H9 (cell line): ENCODE measurements at regions not wholly inside any gene's neighbourhood (a gene's known extent, or its start where the extent isn't known, plus 50 kb on each side); places are given as distances from the start of the nearest gene placed in this dataset.

Source experiments
- DNase-seq: peaks from one replicate; pipeline ENCODE4 v3.0.0-alpha.2; 2017
- H2AFZ ChIP-seq: one replicate; pipeline ENCODE4 v1.6.1; 2013; ENCODE audit warnings: mild to moderate bottlenecking, low read length, control low read depth, moderate library complexity
- H2AK5ac ChIP-seq: 2 replicates; pipeline ENCODE4 v1.6.1; 2013; ENCODE audit warnings: low read length, control low read depth, mixed read lengths; ENCODE audit not compliant: insufficient read length
- H2BK120ac ChIP-seq: one replicate; pipeline ENCODE4 v1.6.1; 2013; ENCODE audit warnings: low read depth, mild to moderate bottlenecking, low read length, control low read depth, inconsistent platforms; ENCODE audit not compliant: poor library complexity, severe bottlenecking
- H2BK12ac ChIP-seq: 2 replicates; pipeline ENCODE4 v1.6.1; 2013; ENCODE audit warnings: low read length, control low read depth, mixed read lengths, low read depth; ENCODE audit not compliant: insufficient read length
- H2BK15ac ChIP-seq: 2 replicates; pipeline ENCODE4 v1.6.1; 2013; ENCODE audit warnings: low read depth, low read length, control low read depth
- H2BK20ac ChIP-seq: one replicate; pipeline ENCODE4 v1.6.1; 2013; ENCODE audit warnings: low read depth, mild to moderate bottlenecking, low read length, control low read depth, inconsistent platforms; ENCODE audit not compliant: poor library complexity, severe bottlenecking
- H2BK5ac ChIP-seq: 2 replicates; pipeline ENCODE4 v1.6.1; 2013; ENCODE audit warnings: low read length, control low read depth, mixed read lengths; ENCODE audit not compliant: insufficient read length
- H3K14ac ChIP-seq: 2 replicates; pipeline ENCODE4 v1.6.1; 2013; ENCODE audit warnings: low read length, control low read depth; ENCODE audit not compliant: insufficient read depth
- H3K18ac ChIP-seq: 2 replicates; pipeline ENCODE4 v1.6.1; 2013; ENCODE audit warnings: low read depth, mild to moderate bottlenecking, mixed read lengths, low read length, control low read depth; ENCODE audit not compliant: insufficient read length
- H3K23ac ChIP-seq: 2 replicates; pipeline ENCODE4 v1.6.1; 2013; ENCODE audit warnings: low read length, control low read depth, mixed read lengths, low read depth; ENCODE audit not compliant: insufficient read length
- H3K23me2 ChIP-seq: 2 replicates; pipeline ENCODE4 v1.6.1; 2013; ENCODE audit warnings: low read depth, mild to moderate bottlenecking, mixed read lengths, low read length, control low read depth; ENCODE audit not compliant: insufficient read length, poor library complexity, severe bottlenecking
- H3K27ac ChIP-seq: 2 replicates; pipeline ENCODE4 v1.5.1; 2013; ENCODE audit warnings: low read length, control low read depth, mixed read lengths, low read depth; ENCODE audit not compliant: insufficient read length
- H3K27me3 ChIP-seq: 2 replicates; pipeline ENCODE4 v1.6.1; 2013; ENCODE audit warnings: low read length, control low read depth, inconsistent platforms; ENCODE audit not compliant: insufficient read depth
- H3K4ac ChIP-seq: 2 replicates; pipeline ENCODE4 v1.6.1; 2013; ENCODE audit warnings: low read depth, mild to moderate bottlenecking, control low read depth, inconsistent platforms, low read length, moderate library complexity
- H3K4me1 ChIP-seq: 2 replicates; pipeline ENCODE4 v1.6.1; 2013; ENCODE audit warnings: low read length, control low read depth, inconsistent platforms; ENCODE audit not compliant: insufficient read depth
- H3K4me2 ChIP-seq: 2 replicates; pipeline ENCODE4 v1.6.1; 2013; ENCODE audit warnings: low read length, control low read depth, mixed read lengths; ENCODE audit not compliant: insufficient read length, insufficient read depth
- H3K56ac ChIP-seq: 2 replicates; pipeline ENCODE4 v1.6.1; 2013; ENCODE audit warnings: low read depth, mild to moderate bottlenecking, mixed read lengths, low read length, control low read depth; ENCODE audit not compliant: insufficient read length
- H3K79me1 ChIP-seq: 2 replicates; pipeline ENCODE4 v1.6.1; 2013; ENCODE audit warnings: low read depth, mild to moderate bottlenecking, moderate library complexity, low read length, control low read depth, inconsistent platforms; ENCODE audit not compliant: insufficient read depth, poor library complexity, severe bottlenecking
- H3K79me2 ChIP-seq: 2 replicates; pipeline ENCODE4 v1.6.1; 2013; ENCODE audit warnings: low read length, control low read depth, inconsistent platforms; ENCODE audit not compliant: insufficient read depth
- H3K9ac ChIP-seq: 2 replicates; pipeline ENCODE4 v1.6.1; 2013; ENCODE audit warnings: low read length, control low read depth, mixed read lengths; ENCODE audit not compliant: insufficient read length; ENCODE audit errors: extremely low read depth
- H3K9me3 ChIP-seq: one replicate; pipeline ENCODE4 v1.6.1; 2013; ENCODE audit warnings: low read depth, low read length, inconsistent platforms; ENCODE audit not compliant: control insufficient read depth
- H3T11ph ChIP-seq: one replicate; pipeline ENCODE4 v1.6.1; 2013; ENCODE audit warnings: mild to moderate bottlenecking, low read length, control low read depth, inconsistent platforms
- H4K20me1 ChIP-seq: one replicate; pipeline ENCODE4 v1.6.1; 2013; ENCODE audit not compliant: control insufficient read depth, insufficient read length, insufficient read depth
- H4K5ac ChIP-seq: 2 replicates; pipeline ENCODE4 v1.6.1; 2013; ENCODE audit warnings: low read depth, mild to moderate bottlenecking, mixed read lengths, low read length, control low read depth; ENCODE audit not compliant: insufficient read length
- H4K8ac ChIP-seq: replicated peaks from 2 replicates; pipeline ENCODE4 v1.6.1; 2013; ENCODE audit warnings: low read length, control low read depth, mixed read lengths, low read depth; ENCODE audit not compliant: insufficient read length
- H4K91ac ChIP-seq: 2 replicates; pipeline ENCODE4 v1.6.1; 2013; ENCODE audit warnings: low read depth, mild to moderate bottlenecking, moderate library complexity, mixed read lengths, low read length, control low read depth; ENCODE audit not compliant: insufficient read length
- H3K27ac Mint-ChIP-seq, 3 experiments: 2 replicates in 2 of 3; 3 replicates in 1 of 3; pipeline ENCODE4 v1.8.0; 2020 to 2021; ENCODE audit warnings: mixed read lengths in 3 of 3, mild to moderate bottlenecking in 1 of 3, moderate library complexity in 1 of 3
- H3K27me3 Mint-ChIP-seq: 2 replicates; pipeline ENCODE4 v1.8.0; 2021; ENCODE audit warnings: low read depth, mild to moderate bottlenecking, moderate library complexity, mixed read lengths
- H3K36me3 Mint-ChIP-seq, 3 experiments: 2 replicates in 2 of 3; 3 replicates in 1 of 3; pipeline ENCODE4 v1.8.0; 2020 to 2021; ENCODE audit warnings: low read depth in 3 of 3, mixed read lengths in 3 of 3; ENCODE audit not compliant: insufficient read depth in 1 of 3
- H3K4me1 Mint-ChIP-seq, 2 experiments: 2 replicates each; pipeline ENCODE4 v1.8.0; 2020; ENCODE audit warnings: mixed read lengths in 2 of 2
- H3K4me3 Mint-ChIP-seq, 2 experiments: 2 replicates in 1 of 2; 3 replicates in 1 of 2; pipeline ENCODE4 v1.8.0; 2020 to 2021; ENCODE audit warnings: mild to moderate bottlenecking in 2 of 2, mixed read lengths in 2 of 2, moderate library complexity in 1 of 2
- H3K9me3 Mint-ChIP-seq, 2 experiments: 2 replicates in 1 of 2; 3 replicates in 1 of 2; pipeline ENCODE4 v1.8.0; 2020; ENCODE audit warnings: mild to moderate bottlenecking in 2 of 2, mixed read lengths in 2 of 2, moderate library complexity in 1 of 2
- CTCF ChIP-seq: fragments of 200-600 bp; sonication (generic); conservative IDR thresholded peaks from 3 replicates; pipeline ENCODE4 v1.8.0; 2021; ENCODE audit warnings: antibody characterized with exemption, mild to moderate bottlenecking
- WGBS: extraction: QIAGEN DNeasy Blood & Tissue Kit; methylation state at CpG from one replicate; pipeline ENCODE4 v1.1.7; 2013; ENCODE audit warnings: missing lambda C conversion rate, low lambda C conversion rate, mixed read lengths; ENCODE audit not compliant: insufficient read length; ENCODE audit errors: extremely low coverage; 5-methylcytosine and 5-hydroxymethylcytosine counted together

GRCh38 chr9:86408121-86408520 is 53.9 kb upstream of the TUT7 start:
- no peak overlapping the region for H2AK5ac ChIP-seq
- no peaks in the 10 kb centered on the region for H4K20me1 ChIP-seq
- H3K79me2 ChIP-seq = no peaks in the 10 kb centered on the region
- Mint-ChIP-seq H3K4me3 (no peak overlapping the region), H3K36me3 (peaks cover 0 to 1% (median 0%) of the 10 kb centered on the region in 3 experiments; a peak in 2 of 7 replicates), H3K9me3 (peaks cover 15 to 19% of the 10 kb centered on the region in 2 experiments), H3K4me1 (peaks cover 23 to 25% of the 10 kb centered on the region in 2 experiments), H3K27ac (no peak overlapping the region), H3K27me3 (peaks cover 100% of the 10 kb centered on the region)
- peaks cover 7% of the 10 kb centered on the region for H3K9me3 ChIP-seq
- H3K4me1 ChIP-seq = no peaks in the 10 kb centered on the region; the same call in 1 of the 2 replicates
- no peak overlapping the region for H4K91ac ChIP-seq
- H2AFZ ChIP-seq = no peak overlapping the region
- no peak for TF ChIP-seq CTCF
- no peak for DNase-seq
- H3K79me1 ChIP-seq = no peaks in the 10 kb centered on the region
- H3K4me2 ChIP-seq = no peak overlapping the region
- H3K18ac ChIP-seq = no peak overlapping the region
- H3K23me2 ChIP-seq = no peaks in the 10 kb centered on the region
- H3K27me3 ChIP-seq = peaks cover 44% of the 10 kb centered on the region; the same call in 1 of the 2 replicates
- no peak overlapping the region for H4K8ac ChIP-seq
- no peak overlapping the region for H3K56ac ChIP-seq
- H2BK120ac ChIP-seq = no peak overlapping the region
- no peak overlapping the region for H3T11ph ChIP-seq
- H4K5ac ChIP-seq = no peak overlapping the region
- WGBS = no CpG with 5 or more reads among the region's 1 CpG
- H3K23ac ChIP-seq = no peak overlapping the region
- H2BK20ac ChIP-seq = no peak overlapping the region
- H2BK12ac ChIP-seq = no peak overlapping the region
- H3K4ac ChIP-seq = no peak overlapping the region
- H3K27ac ChIP-seq = no peak overlapping the region
- H2BK5ac ChIP-seq = no peak overlapping the region
- no peak overlapping the region for H3K9ac ChIP-seq
- no peak overlapping the region for H2BK15ac ChIP-seq
- H3K14ac ChIP-seq = no peak overlapping the region
